Karpas-422 (cell line): ENCODE measurements at regions not wholly inside any gene's neighbourhood (a gene's known extent, or its start where the extent isn't known, plus 50 kb on each side); places are given as distances from the start of the nearest gene placed in this dataset.
A peak's percentile ranks its signal among the peaks of the same experiment; 100 is the strongest.

Experiments
- DNase-seq: peaks from one replicate; pipeline ENCODE4 v3.0.0-alpha.2; 2015
- H2AFZ ChIP-seq: fragments of 200-600 bp; sonication (generic); 2 replicates; pipeline ENCODE4 v1.6.1; 2014; ENCODE audit warnings: antibody characterized with exemption, low read length, mixed read lengths
- H3K27ac ChIP-seq: fragments of 200-600 bp; sonication (generic); 2 replicates; pipeline ENCODE4 v1.5.1; 2014; ENCODE audit warnings: mild to moderate bottlenecking, low read length, moderate library complexity
- H3K27me3 ChIP-seq: fragments of 200-600 bp; sonication (generic); 2 replicates; pipeline ENCODE4 v1.6.1; 2014; ENCODE audit warnings: low read length, mixed read lengths
- H3K36me3 ChIP-seq: fragments of 200-600 bp; sonication (generic); 2 replicates; pipeline ENCODE4 v1.6.1; 2014; ENCODE audit warnings: low read length, mixed read lengths; ENCODE audit not compliant: insufficient read depth
- H3K4me1 ChIP-seq: fragments of 200-600 bp; sonication (generic); 2 replicates; pipeline ENCODE4 v1.6.1; 2014; ENCODE audit warnings: mild to moderate bottlenecking, low read length, mixed read lengths
- H3K4me2 ChIP-seq: fragments of 200-600 bp; sonication (generic); 2 replicates; pipeline ENCODE4 v1.6.1; 2014; ENCODE audit warnings: low read length, low read depth, mild to moderate bottlenecking; ENCODE audit not compliant: poor library complexity, severe bottlenecking
- H3K4me3 ChIP-seq: fragments of 200-600 bp; sonication (generic); 2 replicates; pipeline ENCODE4 v1.5.1; 2014; ENCODE audit warnings: mild to moderate bottlenecking, antibody characterized with exemption, low read length, mixed read lengths
- H3K79me2 ChIP-seq: fragments of 200-600 bp; sonication (generic); 2 replicates; pipeline ENCODE4 v1.6.1; 2014; ENCODE audit warnings: mild to moderate bottlenecking, low read length, mixed read lengths
- H3K9ac ChIP-seq: fragments of 200-600 bp; sonication (generic); 2 replicates; pipeline ENCODE4 v1.6.0; 2014; ENCODE audit warnings: low read length
- H3K9me2 ChIP-seq: fragments of 200-600 bp; sonication (generic), shearing (Covaris generic); replicated peaks from 2 replicates; pipeline ENCODE4 v1.6.0; 2014; ENCODE audit warnings: mild to moderate bottlenecking, low read length, moderate library complexity; ENCODE audit not compliant: insufficient read depth
- H3K9me3 ChIP-seq: fragments of 300-700, 200-600 bp; sonication (generic); 2 replicates; pipeline ENCODE4 v1.6.1; 2014; ENCODE audit warnings: low read length, mixed read lengths
- H4K20me1 ChIP-seq: fragments of 200-600 bp; sonication (generic); 2 replicates; pipeline ENCODE4 v1.6.1; 2014; ENCODE audit warnings: mild to moderate bottlenecking, antibody characterized with exemption, low read length, low read depth; ENCODE audit not compliant: insufficient read depth

- no peak overlapping the region for H3K4me2 ChIP-seq
- no peak overlapping the region for H2AFZ ChIP-seq
- no peaks in the 10 kb centered on the region for H3K36me3 ChIP-seq
- H3K9me3 ChIP-seq: peaks cover 15% of the 10 kb centered on the region
- H3K9me2 ChIP-seq: no peaks in the 10 kb centered on the region
- DNase-seq: no peak
- H3K27me3 ChIP-seq: no peaks in the 10 kb centered on the region
- no peak overlapping the region for H3K27ac ChIP-seq
- no peak overlapping the region for H3K9ac ChIP-seq
- no peak overlapping the region for H3K4me3 ChIP-seq
- H3K79me2 ChIP-seq: no peaks in the 10 kb centered on the region
- no peaks in the 10 kb centered on the region for H3K4me1 ChIP-seq
- H4K20me1 ChIP-seq: no peaks in the 10 kb centered on the region
Observed at GRCh38 chr4:30610361-30610760, 109.8 kb upstream of the PCDH7 start.

- H3K27ac ChIP-seq: no peak overlapping the region
- no peaks in the 10 kb centered on the region; the same call in 1 of the 2 replicates for H3K9me3 ChIP-seq
- no peaks in the 10 kb centered on the region for H4K20me1 ChIP-seq
- no peaks in the 10 kb centered on the region for H3K36me3 ChIP-seq
- H3K4me3 ChIP-seq: no peak overlapping the region
- H3K4me1 ChIP-seq: peaks cover 7% of the 10 kb centered on the region
- no peak overlapping the region for H3K9ac ChIP-seq
- no peak overlapping the region for H2AFZ ChIP-seq
- no peaks in the 10 kb centered on the region for H3K9me2 ChIP-seq
- no peak for DNase-seq
- H3K79me2 ChIP-seq: no peaks in the 10 kb centered on the region
- no peak overlapping the region for H3K4me2 ChIP-seq
- no peaks in the 10 kb centered on the region for H3K27me3 ChIP-seq
Observed at GRCh38 chr4:30614771-30615170, 105.4 kb upstream of the PCDH7 start.

GRCh38 chr4:30616942-30617646 is 103.1 kb upstream of the PCDH7 start:
- Histone ChIP-seq H2AFZ (no peak overlapping the region), H3K79me2 (no peaks in the 10 kb centered on the region), H3K4me3 (no peak overlapping the region), H3K4me2 (no peak overlapping the region), H3K9me3 (no peaks in the 10 kb centered on the region), H3K27me3 (no peaks in the 10 kb centered on the region), H3K9me2 (no peaks in the 10 kb centered on the region), H3K9ac (no peak overlapping the region), H3K4me1 (peaks cover 16% of the 10 kb centered on the region), H3K36me3 (no peaks in the 10 kb centered on the region), H3K27ac (no peak overlapping the region), H4K20me1 (no peaks in the 10 kb centered on the region)
- DNase-seq: no peak

- DNase-seq: no peak
- Histone ChIP-seq H3K79me2 (no peaks in the 10 kb centered on the region), H3K36me3 (no peaks in the 10 kb centered on the region), H2AFZ (no peak overlapping the region), H3K9ac (no peak overlapping the region), H3K4me2 (no peak overlapping the region), H3K27ac (no peak overlapping the region), H3K9me3 (no peaks in the 10 kb centered on the region), H3K4me3 (no peak overlapping the region), H3K4me1 (peaks cover 16% of the 10 kb centered on the region), H4K20me1 (no peaks in the 10 kb centered on the region), H3K27me3 (no peaks in the 10 kb centered on the region), H3K9me2 (no peaks in the 10 kb centered on the region)
Observed at GRCh38 chr4:30617836-30618235, 102.3 kb upstream of the PCDH7 start.

- Histone ChIP-seq H3K4me3 (no peak overlapping the region), H3K9me2 (no peaks in the 10 kb centered on the region), H4K20me1 (no peaks in the 10 kb centered on the region), H2AFZ (no peak overlapping the region), H3K9me3 (no peaks in the 10 kb centered on the region), H3K4me1 (peaks cover 16% of the 10 kb centered on the region), H3K79me2 (no peaks in the 10 kb centered on the region), H3K9ac (no peak overlapping the region), H3K27me3 (no peaks in the 10 kb centered on the region), H3K27ac (no peak overlapping the region), H3K36me3 (no peaks in the 10 kb centered on the region), H3K4me2 (no peak overlapping the region)
- peak; percentile 71 for DNase-seq
Observed at GRCh38 chr4:30619679-30620078, 100.5 kb upstream of the PCDH7 start.

- Histone ChIP-seq H3K79me2 (no peaks in the 10 kb centered on the region), H3K9ac (no peak overlapping the region), H2AFZ (no peak overlapping the region), H3K27me3 (no peaks in the 10 kb centered on the region), H3K4me3 (no peak overlapping the region), H3K4me1 (peaks cover 16% of the 10 kb centered on the region), H3K4me2 (no peak overlapping the region), H4K20me1 (no peaks in the 10 kb centered on the region), H3K36me3 (no peaks in the 10 kb centered on the region), H3K27ac (no peak overlapping the region), H3K9me2 (no peaks in the 10 kb centered on the region), H3K9me3 (no peaks in the 10 kb centered on the region)
- DNase-seq: no peak
Observed at GRCh38 chr4:30620711-30621110, 99.5 kb upstream of the PCDH7 start.

GRCh38 chr4:30630431-30630830 is 89.7 kb upstream of the PCDH7 start:
- H3K9me2 ChIP-seq: 0 out of 2 replicates have a peak, but pooled peaks cover 4% of the 10 kb centered on the region
- H3K9ac ChIP-seq: no peak overlapping the region
- DNase-seq: no peak
- no peak overlapping the region for H3K4me3 ChIP-seq
- no peaks in the 10 kb centered on the region for H3K4me1 ChIP-seq
- H3K36me3 ChIP-seq: no peaks in the 10 kb centered on the region
- no peak overlapping the region for H3K27ac ChIP-seq
- H3K4me2 ChIP-seq: no peak overlapping the region
- H3K27me3 ChIP-seq: no peaks in the 10 kb centered on the region
- no peaks in the 10 kb centered on the region for H3K79me2 ChIP-seq
- H4K20me1 ChIP-seq: no peaks in the 10 kb centered on the region
- no peak overlapping the region for H2AFZ ChIP-seq
- H3K9me3 ChIP-seq: peaks cover 19% of the 10 kb centered on the region

GRCh38 chr4:30632751-30633150 is 87.4 kb upstream of the PCDH7 start:
- no peak for DNase-seq

More at GRCh38 chr4:30632751-30633150, 87.4 kb upstream of the PCDH7 start:
- H3K27me3 ChIP-seq: no peaks in the 10 kb centered on the region
- H3K4me2 ChIP-seq: no peak overlapping the region
- H3K9ac ChIP-seq: no peak overlapping the region
- no peaks in the 10 kb centered on the region for H3K36me3 ChIP-seq
- 0 out of 2 replicates have a peak, but pooled peaks cover 4% of the 10 kb centered on the region for H3K9me2 ChIP-seq
- no peaks in the 10 kb centered on the region for H3K4me1 ChIP-seq
- H3K4me3 ChIP-seq: no peak overlapping the region
- H2AFZ ChIP-seq: no peak overlapping the region
- no peak overlapping the region for H3K27ac ChIP-seq
- H4K20me1 ChIP-seq: no peaks in the 10 kb centered on the region
- H3K9me3 ChIP-seq: peaks cover 13% of the 10 kb centered on the region
- no peaks in the 10 kb centered on the region for H3K79me2 ChIP-seq
